Stimulated activated CD4-positive, alpha-beta T cell treated with anti-CD3 and anti-CD28 coated beads, Interleukin-12 subunit alpha, Interleukin-12 subunit beta, amount 100 ng/mL, for 48 hours (primary cell): ENCODE measurements at regions not wholly inside any gene's neighbourhood (a gene's known extent, or its start where the extent isn't known, plus 50 kb on each side); places are given as distances from the start of the nearest gene placed in this dataset.

Experiments used
- DNase-seq, 3 donors: peaks; one replicate each; pipeline ENCODE4 v3.0.0-alpha.2; 2020; ENCODE audit warnings: low read depth in 2 of 3, low spot score in 1 of 3

- DNase-seq = no peak
These were observed 288.6 kb upstream of the CNTN6 start for GRCh38 chr3:804211-804610.

GRCh38 chr3:805326-805725, 287.5 kb upstream of the CNTN6 start:
- DNase-seq = no peak

GRCh38 chr3:806006-806405, 286.8 kb upstream of the CNTN6 start:
- DNase-seq = no peak

- DNase-seq = no peak
These were observed 276.2 kb upstream of the CNTN6 start for GRCh38 chr3:816605-817004.

GRCh38 chr3:834679-835078, 258.1 kb upstream of the CNTN6 start:
- no peak for DNase-seq

- no peak for DNase-seq
These were observed 257.7 kb upstream of the CNTN6 start for GRCh38 chr3:835096-835495.

GRCh38 chr3:839981-840380, 252.8 kb upstream of the CNTN6 start:
- no peak for DNase-seq

GRCh38 chr3:851098-851790, 241.6 kb upstream of the CNTN6 start:
- DNase-seq = no peak

- no peak for DNase-seq
These were observed 240.8 kb upstream of the CNTN6 start for GRCh38 chr3:852033-852432.

GRCh38 chr3:853489-853888, 239.3 kb upstream of the CNTN6 start:
- no peak for DNase-seq

- no peak for DNase-seq
These were observed 233.7 kb upstream of the CNTN6 start for GRCh38 chr3:859135-859534.

GRCh38 chr3:861721-862120, 231.1 kb upstream of the CNTN6 start:
- DNase-seq = no peak

- no peak for DNase-seq
These were observed 223.6 kb upstream of the CNTN6 start for GRCh38 chr3:869269-869668.

GRCh38 chr3:869734-870133, 223.1 kb upstream of the CNTN6 start:
- no peak for DNase-seq

GRCh38 chr3:871651-872050, 221.2 kb upstream of the CNTN6 start:
- DNase-seq = no peak

- DNase-seq = no peak
These were observed 215.8 kb upstream of the CNTN6 start for GRCh38 chr3:877001-877400.

GRCh38 chr3:878746-879145, 214.1 kb upstream of the CNTN6 start:
- no peak for DNase-seq

GRCh38 chr3:880371-880770, 212.5 kb upstream of the CNTN6 start:
- DNase-seq = no peak

- DNase-seq = no peak
These were observed 210.3 kb upstream of the CNTN6 start for GRCh38 chr3:882533-882932.

GRCh38 chr3:901953-902778, 190.7 kb upstream of the CNTN6 start:
- DNase-seq = no peak

GRCh38 chr3:905217-905616, 187.6 kb upstream of the CNTN6 start:
- no peak for DNase-seq

- no peak for DNase-seq
These were observed 186.1 kb upstream of the CNTN6 start for GRCh38 chr3:906739-907138.

- DNase-seq = no peak
These were observed 184.0 kb upstream of the CNTN6 start for GRCh38 chr3:908839-909238.
